Smooth muscle cell of the brain vasculature (primary cell): ENCODE measurements at regions not wholly inside any gene's neighbourhood (a gene's known extent, or its start where the extent isn't known, plus 50 kb on each side); places are given as distances from the start of the nearest gene placed in this dataset.
A peak's percentile ranks its signal among the peaks of the same experiment; 100 is the strongest.
"Not testable (repeated sequence)": the region's sequence is repeated elsewhere in the genome, so short reads cannot be mapped to it uniquely, and the experiment has no call there.

ENCODE experiments used
- DNase-seq: peaks from one replicate; pipeline ENCODE4 v3.0.0-alpha.2; 2012; ENCODE audit warnings: low read depth, low spot score

- no peak for DNase-seq
These were observed 135.5 kb downstream of the CEMIP2 start for GRCh38 chr9:71632776-71633175.

DNA sequence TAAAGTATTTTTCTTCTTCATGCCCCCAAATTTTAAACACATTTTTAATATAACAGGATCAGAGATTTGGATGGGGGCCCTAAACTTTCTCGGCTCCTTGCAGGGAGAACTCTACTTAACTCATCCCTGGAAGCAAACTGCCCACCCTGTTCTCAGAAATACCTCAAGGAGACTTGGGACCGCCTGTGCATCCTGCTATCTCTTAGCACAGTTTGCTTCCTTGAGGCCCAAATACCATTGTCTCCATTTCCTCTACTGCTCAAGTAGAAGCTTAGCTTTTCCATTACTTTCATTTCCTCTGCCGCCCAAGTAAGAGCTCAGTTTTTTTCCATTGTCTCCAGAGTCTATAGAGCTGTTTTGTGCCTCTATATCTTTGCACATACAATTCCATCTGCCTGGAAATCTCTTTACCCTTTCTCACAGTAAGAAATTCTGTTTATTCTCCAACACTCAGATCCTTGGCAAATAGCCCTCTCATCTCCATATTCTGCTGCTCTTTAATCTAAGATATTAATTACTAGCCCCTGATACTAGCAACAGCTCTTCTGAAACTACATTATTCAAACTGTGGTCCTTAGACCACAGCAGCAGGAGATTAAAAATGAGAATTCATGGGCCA is 137.8 kb downstream of the CEMIP2 start:
- no peak for DNase-seq

DNA sequence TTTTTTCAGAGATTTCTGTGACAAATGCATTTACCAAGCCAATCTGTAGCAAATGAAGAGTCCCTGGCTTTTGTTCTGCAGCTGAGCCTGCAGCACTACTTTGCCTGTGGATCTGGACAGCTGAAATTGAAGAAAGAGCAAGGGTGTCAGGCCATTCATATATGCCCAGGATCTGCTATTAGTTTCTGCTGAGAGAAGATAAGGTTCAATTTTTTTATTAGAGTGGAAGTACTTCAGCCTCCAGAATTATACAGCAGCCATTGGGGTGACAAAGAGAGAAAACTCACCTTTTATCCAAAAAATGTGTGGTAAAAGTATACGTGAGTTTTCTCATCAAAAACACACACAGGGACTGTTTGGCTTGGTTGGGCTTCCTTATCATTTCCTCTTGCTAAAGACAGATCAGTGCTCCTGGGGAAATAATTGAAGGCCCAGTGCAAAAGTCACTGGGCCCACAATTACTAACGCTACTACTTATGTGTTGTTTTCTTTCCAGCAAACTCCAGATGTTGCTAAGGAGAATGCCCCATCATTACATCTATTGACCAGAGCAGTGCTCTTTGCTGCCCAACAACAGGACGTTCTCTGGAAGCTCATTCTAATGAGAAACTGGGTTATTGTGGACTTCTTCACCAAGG is 138.6 kb downstream of the CEMIP2 start:
- DNase-seq, result no peak

DNA sequence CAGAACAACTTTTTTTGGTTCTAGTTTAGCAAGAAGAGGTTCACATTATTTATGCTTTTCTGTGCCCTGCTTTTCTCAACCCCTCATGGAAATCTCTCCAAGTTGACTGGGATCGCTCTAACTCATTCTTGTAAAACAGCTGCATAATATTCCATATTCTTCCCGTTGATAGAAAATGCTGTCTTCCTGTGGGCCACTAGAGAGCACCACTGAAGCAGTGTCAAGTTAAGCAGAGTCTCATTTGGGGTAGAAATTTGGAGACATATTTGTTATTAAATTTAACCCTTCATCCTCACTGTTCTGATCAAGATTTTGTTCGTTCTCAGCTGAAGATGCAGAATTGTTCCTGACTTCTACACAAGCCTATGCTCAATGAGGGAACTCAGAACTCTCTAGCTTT is 140.1 kb downstream of the CEMIP2 start:
- no peak for DNase-seq

DNA sequence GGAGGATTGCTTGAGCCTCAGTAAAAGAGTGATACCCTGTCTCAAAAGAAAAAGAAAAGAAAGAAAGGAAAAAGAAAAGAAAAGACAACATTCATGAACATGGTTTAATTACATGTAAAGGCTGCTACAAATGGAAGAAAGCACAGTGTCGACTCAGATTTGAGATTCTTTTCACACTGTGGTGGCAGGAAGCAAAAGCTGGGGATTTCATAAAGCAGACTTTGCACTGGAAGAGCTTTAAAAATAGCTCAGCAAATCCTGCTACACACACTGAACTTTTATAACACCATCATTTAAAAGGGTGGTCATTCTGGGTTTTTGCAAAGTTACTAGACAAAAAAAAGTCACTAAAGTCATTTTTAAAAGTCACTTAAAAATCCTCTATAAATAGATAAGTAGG is 140.8 kb downstream of the CEMIP2 start:
- DNase-seq, result no peak

DNA sequence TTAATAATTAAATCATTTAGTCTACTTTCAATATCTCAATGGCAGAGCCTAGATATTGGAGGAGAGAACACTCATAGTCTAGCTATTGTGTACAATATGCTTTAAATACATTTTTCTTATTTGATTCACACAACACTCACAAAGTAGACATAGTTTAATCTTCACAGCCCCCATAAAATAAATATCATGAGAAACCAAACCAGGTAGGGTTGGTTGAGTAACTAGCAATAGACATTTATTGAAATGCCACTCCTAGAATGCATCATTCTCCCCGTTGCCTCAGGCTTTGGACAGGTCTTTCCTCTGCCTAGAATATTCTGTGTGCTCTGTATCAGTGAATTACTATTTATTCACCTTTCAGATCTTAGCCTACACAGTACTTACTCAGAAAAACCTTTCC is 141.9 kb downstream of the CEMIP2 start:
- no peak for DNase-seq

DNA sequence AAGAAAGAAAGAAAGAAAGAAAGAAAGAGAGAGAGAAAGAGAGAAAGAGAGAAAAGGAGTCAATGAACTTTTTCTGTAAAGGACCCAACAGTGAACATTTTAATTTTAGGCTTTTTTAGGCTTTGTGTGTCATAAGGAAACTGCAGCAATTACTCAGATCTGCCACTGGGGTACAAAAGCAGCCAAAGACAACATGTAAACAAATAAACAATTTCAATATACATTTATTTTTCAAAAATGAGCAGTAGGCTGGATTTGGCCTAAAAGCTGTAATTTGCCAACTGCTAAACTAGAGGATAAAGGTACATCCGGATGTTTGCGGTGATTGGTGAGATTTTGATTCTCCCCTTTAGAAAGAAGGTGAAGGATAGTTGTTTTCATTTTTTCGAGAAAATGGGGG is 143.6 kb downstream of the CEMIP2 start:
- DNase-seq, result no peak

GRCh38 chr9:71620746-71621145 is 147.6 kb downstream of the CEMIP2 start:
- DNase-seq, result no peak

GRCh38 chr9:71620331-71620730 is 148.0 kb downstream of the CEMIP2 start:
- no peak for DNase-seq

GRCh38 chr9:71619926-71620325 is 148.4 kb downstream of the CEMIP2 start:
- no peak for DNase-seq

DNA sequence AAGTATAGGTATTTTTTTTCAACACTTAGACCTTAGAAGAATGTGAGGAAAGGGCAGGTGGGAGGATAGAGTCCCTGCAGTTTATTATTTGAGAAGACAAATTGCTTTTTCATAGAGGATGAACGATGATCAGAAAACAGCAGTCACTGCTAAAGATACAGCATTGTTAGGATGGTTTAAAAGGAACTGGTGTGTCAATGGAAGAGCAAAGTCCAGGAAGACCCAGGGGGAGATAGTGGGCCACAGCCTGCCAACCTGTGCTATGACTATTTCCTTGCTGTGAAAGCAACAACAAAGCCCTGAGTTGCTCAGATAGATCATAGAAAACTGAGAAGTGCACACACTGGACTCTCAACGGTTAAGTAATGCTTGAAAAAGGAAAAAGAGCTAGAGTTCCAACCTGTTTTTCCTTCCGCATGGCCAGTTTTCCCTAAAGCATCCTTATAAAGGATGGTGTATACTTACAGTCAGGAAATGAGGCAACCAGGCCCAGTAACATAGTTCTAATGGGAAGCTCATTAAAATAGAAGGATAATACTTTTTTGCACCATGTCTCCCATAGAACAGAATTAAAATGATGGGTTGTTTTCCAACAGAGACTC is 153.8 kb downstream of the CEMIP2 start:
- no peak for DNase-seq

DNA sequence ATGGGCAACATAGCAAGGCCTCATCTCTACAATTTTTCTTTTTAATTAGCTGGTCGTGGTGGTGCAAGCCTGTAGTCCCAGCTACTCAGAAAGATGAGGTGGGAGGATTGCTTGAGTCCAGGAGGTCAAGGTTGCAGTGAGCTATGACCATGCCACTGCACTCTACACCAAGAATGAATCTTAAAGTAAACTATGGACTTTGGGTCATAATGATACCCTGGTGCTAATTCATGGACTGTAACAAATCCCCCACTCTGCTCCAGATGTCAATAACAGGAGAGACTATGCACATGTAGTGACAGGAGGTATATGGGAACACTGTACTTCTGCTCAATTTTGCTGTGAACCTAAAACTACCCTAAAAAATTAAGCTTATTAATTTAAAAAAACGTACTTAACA is 155.4 kb downstream of the CEMIP2 start:
- no peak for DNase-seq

GRCh38 chr9:71609448-71609830 is 158.9 kb downstream of the CEMIP2 start:
- DNase-seq, result no peak

DNA sequence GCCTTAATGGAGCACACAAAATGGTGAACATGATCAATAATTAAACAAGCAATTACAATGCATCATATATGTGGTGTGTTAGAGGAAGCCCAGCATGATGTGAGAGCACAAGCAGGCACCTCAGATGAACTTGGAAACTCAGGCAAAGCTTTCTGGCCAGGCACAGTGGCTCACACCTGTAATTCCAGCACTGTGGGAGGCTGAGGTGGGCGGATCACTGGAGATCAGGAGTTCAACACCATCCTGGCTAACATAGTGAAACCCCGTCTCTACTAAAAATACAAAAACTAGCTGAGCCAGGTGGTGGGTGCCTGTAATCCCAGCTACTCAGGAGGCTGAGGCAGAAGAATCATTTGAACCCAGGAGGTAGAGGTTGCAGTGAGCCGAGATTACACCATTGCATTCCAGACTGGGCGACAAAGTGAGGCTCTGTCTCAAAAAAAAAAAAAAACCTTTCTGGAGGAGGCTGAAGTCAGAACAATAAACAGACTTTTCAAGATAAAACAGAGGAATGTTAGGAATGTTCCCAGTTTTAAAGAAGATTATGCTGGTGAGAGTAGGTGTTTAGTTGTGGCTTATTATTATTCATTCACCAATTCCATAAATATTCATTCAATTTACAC is 159.4 kb downstream of the CEMIP2 start:
- no peak for DNase-seq

DNA sequence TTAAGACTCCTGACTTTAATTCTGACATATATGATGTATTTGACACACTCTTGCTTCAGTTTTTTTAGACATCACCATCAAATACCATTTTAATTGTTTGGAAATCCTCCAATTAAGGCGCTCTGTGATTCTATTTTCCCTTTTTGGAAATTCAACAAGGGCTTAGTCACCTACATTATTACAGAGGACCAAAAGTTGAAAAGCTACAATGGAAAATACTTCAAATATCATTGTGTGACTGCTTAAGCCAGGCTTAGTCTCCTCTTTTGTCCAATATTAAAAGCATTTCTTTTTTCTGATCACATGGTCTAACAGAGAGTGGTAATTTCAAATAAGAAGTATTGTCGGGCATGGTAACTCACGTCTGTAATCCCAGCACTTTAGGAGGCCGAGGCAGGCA is 160.3 kb downstream of the CEMIP2 start:
- DNase-seq, result no peak

DNA sequence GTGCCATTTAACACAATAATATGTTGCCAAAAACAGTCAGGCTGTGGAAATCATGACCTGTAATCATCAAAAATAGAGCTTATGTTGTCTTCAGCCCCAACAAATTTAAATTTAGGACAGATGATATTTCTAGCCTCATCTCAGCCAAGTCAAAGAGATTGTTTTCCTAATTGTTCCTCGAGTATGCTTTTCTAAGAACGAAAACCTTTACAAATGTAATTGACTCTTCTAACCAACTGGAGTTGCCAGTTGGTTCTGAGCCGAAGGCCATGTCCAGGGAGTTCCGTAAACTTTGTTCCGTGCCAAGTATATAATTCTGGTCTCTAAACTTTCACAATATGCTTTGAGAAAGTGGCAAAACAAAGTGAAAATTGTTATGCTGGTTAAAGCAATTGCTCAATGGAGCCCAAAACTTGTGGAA is 160.8 kb downstream of the CEMIP2 start:
- DNase-seq, result no peak

GRCh38 chr9:71604197-71605063 is 163.9 kb downstream of the CEMIP2 start:
- peak; percentile 17 for DNase-seq

DNA sequence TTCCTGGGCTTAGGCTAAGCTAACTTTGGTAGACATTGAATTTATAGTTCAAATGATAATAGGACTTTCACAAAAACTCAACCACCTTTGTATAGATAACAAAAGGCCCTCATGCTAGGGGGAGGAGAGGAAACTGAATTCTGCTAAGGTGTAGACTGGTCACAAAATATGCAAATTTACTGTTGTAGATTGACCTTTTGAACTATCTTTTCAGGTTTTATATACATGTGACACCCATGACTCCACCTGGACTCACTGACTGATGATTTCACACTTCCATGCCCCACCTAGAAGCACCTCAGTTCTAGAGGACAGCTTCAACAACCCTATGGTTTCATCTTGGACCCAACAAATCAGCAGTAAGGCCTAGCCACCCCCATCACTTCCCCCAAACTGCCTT is 165.7 kb downstream of the CEMIP2 start:
- no peak for DNase-seq

DNA sequence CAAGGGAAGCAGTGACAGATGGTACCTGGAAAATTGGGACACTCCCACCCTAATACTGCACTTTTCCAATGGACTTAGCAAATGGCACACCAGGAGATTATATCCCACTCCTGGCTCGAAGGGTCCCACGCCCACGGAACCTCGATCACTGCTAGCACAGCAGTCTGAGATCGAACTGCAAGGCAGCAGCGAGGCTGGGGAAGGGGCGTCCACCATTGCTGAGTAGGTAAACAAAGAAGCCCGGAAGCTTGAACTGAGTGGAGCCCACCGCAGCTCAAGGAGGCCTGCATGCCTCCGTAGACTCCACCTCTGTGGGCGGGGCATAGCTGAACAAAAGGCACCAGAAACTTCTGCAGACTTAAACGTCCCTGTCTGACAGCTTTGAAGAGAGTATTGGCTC is 172.6 kb downstream of the CEMIP2 start:
- not testable (repeated sequence) for DNase-seq

- no peak for DNase-seq
These were observed 173.8 kb downstream of the CEMIP2 start for GRCh38 chr9:71594541-71594940.

GRCh38 chr9:71592400-71592799 is 175.9 kb downstream of the CEMIP2 start:
- no peak for DNase-seq

- no peak for DNase-seq
These were observed 178.0 kb downstream of the CEMIP2 start for GRCh38 chr9:71590362-71590761.
